ENCODE measurements at regions not wholly inside any gene's neighbourhood (a gene's known extent, or its start where the extent isn't known, plus 50 kb on each side); places are given as distances from the start of the nearest gene placed in this dataset.

DNA sequence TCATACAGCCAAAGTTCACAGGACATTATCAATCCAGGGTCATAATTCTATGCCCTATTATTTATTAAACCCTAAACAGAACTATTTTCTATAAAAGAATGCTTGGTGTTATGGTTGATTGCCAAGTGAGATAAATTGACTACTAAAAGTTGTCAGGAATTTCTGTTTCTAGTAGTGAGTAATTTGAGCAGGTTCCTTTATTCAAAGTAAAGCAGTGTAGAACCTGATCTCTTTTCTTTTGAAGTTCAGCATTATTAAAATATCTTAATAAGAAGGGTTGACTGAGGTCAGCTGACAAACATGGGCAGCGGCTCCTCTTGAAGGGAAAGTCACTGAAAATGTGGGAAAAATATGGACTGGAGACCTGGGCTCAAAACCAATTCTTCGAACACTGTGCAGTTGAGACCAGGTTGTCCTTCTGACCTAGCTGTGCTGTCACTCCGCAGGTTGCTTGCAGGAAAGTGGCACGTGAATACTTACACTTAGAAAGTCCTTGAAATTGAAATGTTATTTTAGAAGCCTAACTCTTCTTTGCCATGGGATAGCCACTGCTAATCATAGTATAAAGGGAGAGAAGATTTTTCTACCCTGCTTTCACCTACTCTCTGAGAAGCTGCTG is 141.0 kb downstream of the RASSF9 start:
- H3K4me3 ChIP-seq (ENCODE audit: low read depth, low read length, poor library complexity, severe bottlenecking), result no peak overlapping the region
- no peaks in the 10 kb centered on the region for H3K4me1 ChIP-seq (ENCODE audit: insufficient read depth, low read length, severe bottlenecking)
- no peak overlapping the region for H3K9ac ChIP-seq (ENCODE audit: low read length)
- no peaks in the 10 kb centered on the region for H3K36me3 ChIP-seq (ENCODE audit: insufficient read depth, low read length)
- H3K4me2 ChIP-seq (ENCODE audit: low read length), result no peak overlapping the region
- H3F3A ChIP-seq (ENCODE audit: insufficient read depth, low read length), result no peaks in the 10 kb centered on the region
- H3K9me2 ChIP-seq (ENCODE audit: low read depth, low read length), result no peaks in the 10 kb centered on the region
- H3K9me3 ChIP-seq (ENCODE audit: low read length), result no peaks in the 10 kb centered on the region
- H2AFZ ChIP-seq (ENCODE audit: low read length), result no peak overlapping the region
- H3K27ac ChIP-seq (ENCODE audit: low read depth, low read length, poor library complexity, severe bottlenecking), result no peak overlapping the region
- H3K27me3 ChIP-seq (ENCODE audit: insufficient read depth, low read length), result no peaks in the 10 kb centered on the region
- TF ChIP-seq EZH2 (IDR thresholded peaks at IDR 0.05; ENCODE audit: borderline replicate concordance, low read length), result no peak
- TF ChIP-seq, protein P1, sequence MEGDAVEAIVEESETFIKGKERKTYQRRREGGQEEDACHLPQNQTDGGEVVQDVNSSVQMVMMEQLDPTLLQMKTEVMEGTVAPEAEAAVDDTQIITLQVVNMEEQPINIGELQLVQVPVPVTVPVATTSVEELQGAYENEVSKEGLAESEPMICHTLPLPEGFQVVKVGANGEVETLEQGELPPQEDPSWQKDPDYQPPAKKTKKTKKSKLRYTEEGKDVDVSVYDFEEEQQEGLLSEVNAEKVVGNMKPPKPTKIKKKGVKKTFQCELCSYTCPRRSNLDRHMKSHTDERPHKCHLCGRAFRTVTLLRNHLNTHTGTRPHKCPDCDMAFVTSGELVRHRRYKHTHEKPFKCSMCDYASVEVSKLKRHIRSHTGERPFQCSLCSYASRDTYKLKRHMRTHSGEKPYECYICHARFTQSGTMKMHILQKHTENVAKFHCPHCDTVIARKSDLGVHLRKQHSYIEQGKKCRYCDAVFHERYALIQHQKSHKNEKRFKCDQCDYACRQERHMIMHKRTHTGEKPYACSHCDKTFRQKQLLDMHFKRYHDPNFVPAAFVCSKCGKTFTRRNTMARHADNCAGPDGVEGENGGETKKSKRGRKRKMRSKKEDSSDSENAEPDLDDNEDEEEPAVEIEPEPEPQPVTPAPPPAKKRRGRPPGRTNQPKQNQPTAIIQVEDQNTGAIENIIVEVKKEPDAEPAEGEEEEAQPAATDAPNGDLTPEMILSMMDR (IDR thresholded peaks at IDR 0.05; ENCODE audit: low read length), result no peak
- H4K20me1 ChIP-seq (ENCODE audit: insufficient read depth, low read length), result no peaks in the 10 kb centered on the region
- no peaks in the 10 kb centered on the region for H3K79me2 ChIP-seq (ENCODE audit: insufficient read depth, low read length)

DNA sequence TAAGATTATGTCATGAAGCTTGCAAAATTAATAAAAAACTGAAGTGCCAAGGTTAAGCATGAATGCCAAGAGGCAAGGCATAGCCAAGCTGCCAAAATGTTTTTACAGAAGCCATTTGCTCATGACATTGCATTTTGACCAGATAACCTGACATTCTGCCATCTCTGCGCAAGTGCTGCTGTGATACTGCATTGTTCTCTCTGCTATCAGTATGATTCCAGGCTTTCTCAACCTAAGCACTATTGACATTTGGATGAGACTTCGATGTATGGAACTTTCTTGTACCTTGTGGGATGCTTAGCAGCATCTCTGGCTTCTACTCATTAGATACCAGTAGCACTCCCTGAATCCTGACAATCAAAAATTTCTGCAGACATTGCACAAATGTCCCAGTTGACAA is 139.2 kb downstream of the RASSF9 start:
- no peaks in the 10 kb centered on the region for H3K9me3 ChIP-seq (ENCODE audit: low read length)
- no peaks in the 10 kb centered on the region for H3K4me1 ChIP-seq (ENCODE audit: insufficient read depth, low read length, severe bottlenecking)
- no peaks in the 10 kb centered on the region for H4K20me1 ChIP-seq (ENCODE audit: insufficient read depth, low read length)
- no peaks in the 10 kb centered on the region for H3K79me2 ChIP-seq (ENCODE audit: insufficient read depth, low read length)
- no peaks in the 10 kb centered on the region for H3K27me3 ChIP-seq (ENCODE audit: insufficient read depth, low read length)
- no peak overlapping the region for H3K27ac ChIP-seq (ENCODE audit: low read depth, low read length, poor library complexity, severe bottlenecking)
- H3K4me2 ChIP-seq (ENCODE audit: low read length), result no peak overlapping the region
- no peaks in the 10 kb centered on the region for H3K36me3 ChIP-seq (ENCODE audit: insufficient read depth, low read length)
- H3K9me2 ChIP-seq (ENCODE audit: low read depth, low read length), result no peaks in the 10 kb centered on the region
- TF ChIP-seq, protein P1 (IDR thresholded peaks at IDR 0.05; ENCODE audit: low read length), result no peak
- TF ChIP-seq EZH2 (IDR thresholded peaks at IDR 0.05; ENCODE audit: borderline replicate concordance, low read length), result no peak
- no peak overlapping the region for H3K9ac ChIP-seq (ENCODE audit: low read length)
- no peaks in the 10 kb centered on the region for H3F3A ChIP-seq (ENCODE audit: insufficient read depth, low read length)
- H3K4me3 ChIP-seq (ENCODE audit: low read depth, low read length, poor library complexity, severe bottlenecking), result no peak overlapping the region
- H2AFZ ChIP-seq (ENCODE audit: low read length), result no peak overlapping the region

DNA sequence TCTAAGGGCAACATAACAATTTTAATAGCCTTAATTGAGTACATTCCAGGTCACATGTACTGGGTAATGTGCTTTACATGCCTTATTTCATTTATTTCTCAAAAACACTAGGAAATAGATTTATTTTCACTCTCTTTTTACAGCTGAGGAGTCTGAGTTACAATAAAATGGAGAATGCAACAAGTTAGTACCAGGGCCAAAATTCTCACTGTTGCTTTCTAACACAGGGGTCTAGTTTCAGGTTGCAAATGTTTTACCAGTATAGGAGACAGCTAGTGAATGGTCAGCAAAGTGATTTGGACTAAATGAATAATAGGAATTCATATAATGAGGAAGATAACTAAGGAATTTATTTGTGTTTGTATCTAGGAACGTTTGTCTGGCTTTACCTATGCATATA is 137.3 kb downstream of the RASSF9 start:
- Histone ChIP-seq H3K27ac (ENCODE audit: low read depth, low read length, poor library complexity, severe bottlenecking) (no peak overlapping the region), H3K9me2 (ENCODE audit: low read depth, low read length) (no peaks in the 10 kb centered on the region), H3K9me3 (ENCODE audit: low read length) (no peaks in the 10 kb centered on the region), H3K36me3 (ENCODE audit: insufficient read depth, low read length) (no peaks in the 10 kb centered on the region), H3K4me3 (ENCODE audit: low read depth, low read length, poor library complexity, severe bottlenecking) (no peak overlapping the region), H2AFZ (ENCODE audit: low read length) (no peak overlapping the region), H3F3A (ENCODE audit: insufficient read depth, low read length) (no peaks in the 10 kb centered on the region), H3K79me2 (ENCODE audit: insufficient read depth, low read length) (no peaks in the 10 kb centered on the region), H3K4me2 (ENCODE audit: low read length) (no peak overlapping the region), H3K9ac (ENCODE audit: low read length) (no peak overlapping the region), H3K4me1 (ENCODE audit: insufficient read depth, low read length, severe bottlenecking) (no peaks in the 10 kb centered on the region), H4K20me1 (ENCODE audit: insufficient read depth, low read length) (no peaks in the 10 kb centered on the region), H3K27me3 (ENCODE audit: insufficient read depth, low read length) (no peaks in the 10 kb centered on the region)
- TF ChIP-seq, protein P1 (IDR thresholded peaks at IDR 0.05; ENCODE audit: low read length), result no peak
- TF ChIP-seq EZH2 (IDR thresholded peaks at IDR 0.05; ENCODE audit: borderline replicate concordance, low read length), result no peak
